Hepatocyte (in vitro differentiated cells): ENCODE measurements at regions not wholly inside any gene's neighbourhood (a gene's known extent, or its start where the extent isn't known, plus 50 kb on each side); places are given as distances from the start of the nearest gene placed in this dataset.

ENCODE experiments used
- DNase-seq: peaks from one replicate; pipeline ENCODE4 v3.0.0-alpha.2; 2016; ENCODE audit warnings: low spot score
- H2AFZ ChIP-seq: fragments of 200-600 bp; sonication (generic); 2 replicates; pipeline ENCODE4 v1.6.0; 2016; ENCODE audit warnings: antibody characterized with exemption, mild to moderate bottlenecking
- H3K27ac ChIP-seq: fragments of 200-600 bp; sonication (generic); 2 replicates; pipeline ENCODE4 v1.5.1; 2016; ENCODE audit warnings: mild to moderate bottlenecking
- H3K27me3 ChIP-seq: fragments of 200-600 bp; sonication (generic); 2 replicates; pipeline ENCODE4 v1.6.1; 2016
- H3K36me3 ChIP-seq: fragments of 200-600 bp; sonication (generic); replicated peaks from 2 replicates; pipeline ENCODE4 v1.5.1; 2016; ENCODE audit warnings: low read depth; ENCODE audit not compliant: insufficient read depth
- H3K4me1 ChIP-seq: fragments of 200-600 bp; sonication (generic); 2 replicates; pipeline ENCODE4 v1.5.1; 2016; ENCODE audit warnings: mild to moderate bottlenecking, moderate library complexity; ENCODE audit not compliant: insufficient read depth
- H3K4me2 ChIP-seq: fragments of 200-600 bp; sonication (generic); 2 replicates; pipeline ENCODE4 v1.6.0; 2016
- H3K4me3 ChIP-seq: fragments of 200-600 bp; sonication (generic); 2 replicates; pipeline ENCODE4 v1.5.1; 2016; ENCODE audit warnings: mild to moderate bottlenecking
- H3K79me2 ChIP-seq: fragments of 200-600 bp; sonication (generic); 2 replicates; pipeline ENCODE4 v1.6.0; 2017; ENCODE audit warnings: mild to moderate bottlenecking
- H3K9me2 ChIP-seq: fragments of 200-600 bp; sonication (generic); replicated peaks from 2 replicates; pipeline ENCODE4 v1.6.0; 2017; ENCODE audit warnings: mild to moderate bottlenecking; ENCODE audit not compliant: insufficient read depth
- H3K9me3 ChIP-seq: fragments of 200-600 bp; sonication (generic); 2 replicates; pipeline ENCODE4 v1.5.1; 2016; ENCODE audit warnings: low read depth, mild to moderate bottlenecking
- H4K20me1 ChIP-seq: fragments of 200-600 bp; sonication (generic); 2 replicates; pipeline ENCODE4 v1.6.0; 2016; ENCODE audit warnings: mild to moderate bottlenecking; ENCODE audit not compliant: insufficient read depth, poor library complexity, severe bottlenecking
- EZH2 ChIP-seq: fragments of 200-600 bp; sonication (generic); IDR thresholded peaks from 2 replicates; pipeline ENCODE4 v1.6.1; 2016; ENCODE audit warnings: antibody characterized with exemption, mild to moderate bottlenecking, borderline replicate concordance
- EZH2phosphoT487 ChIP-seq: fragments of 200-600 bp; sonication (generic); IDR thresholded peaks from one replicate; pipeline ENCODE4 v1.6.1; 2018; ENCODE audit warnings: antibody characterized with exemption, mild to moderate bottlenecking, low read depth, moderate library complexity; ENCODE audit not compliant: unreplicated experiment, severe bottlenecking
- WGBS: methylation state at CpG from one replicate; pipeline ENCODE4 v1.1.6; 2016; ENCODE audit warnings: low lambda C conversion rate; ENCODE audit errors: missing lambda C conversion rate; 5-methylcytosine and 5-hydroxymethylcytosine counted together
- TF ChIP-seq, protein P1 (sequence below): fragments of 200-600 bp; sonication (generic); IDR thresholded peaks from 2 replicates; pipeline ENCODE4 v1.5.1; 2016; ENCODE audit warnings: antibody characterized with exemption, mild to moderate bottlenecking; ENCODE audit not compliant: poor library complexity

DNA sequence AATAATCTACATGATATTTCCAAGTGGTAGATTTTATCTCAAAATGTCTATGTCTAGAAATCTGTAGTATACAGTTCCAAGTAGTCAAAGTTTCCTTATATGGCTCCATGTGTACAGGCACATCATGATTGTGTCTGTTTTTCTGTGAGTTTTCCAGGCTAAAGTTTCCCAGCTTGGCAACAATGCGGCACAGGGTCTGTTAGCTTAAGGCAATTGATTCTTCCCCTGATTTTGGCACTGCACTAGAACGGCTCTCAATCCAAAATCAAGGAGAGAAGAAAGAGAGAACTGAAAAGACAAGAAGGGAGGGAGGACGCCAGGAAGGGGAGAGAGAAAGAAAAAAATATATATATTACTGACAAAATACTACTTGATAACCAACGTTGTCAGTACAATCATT is 193.9 kb upstream of the SNX7 start:
- Histone ChIP-seq H2AFZ (no peak overlapping the region), H3K9me2 (no peaks in the 10 kb centered on the region), H3K79me2 (no peaks in the 10 kb centered on the region), H3K4me2 (no peak overlapping the region), H4K20me1 (no peaks in the 10 kb centered on the region), H3K4me1 (no peaks in the 10 kb centered on the region), H3K36me3 (no peaks in the 10 kb centered on the region), H3K4me3 (no peak overlapping the region), H3K9me3 (no peaks in the 10 kb centered on the region), H3K27me3 (no peaks in the 10 kb centered on the region), H3K27ac (no peak overlapping the region)
- 51% methylated on average over 4 of the region's 4 CpGs for WGBS
- TF ChIP-seq EZH2phosphoT487 (no peak), EZH2 (no peak)
- TF ChIP-seq, protein P1, sequence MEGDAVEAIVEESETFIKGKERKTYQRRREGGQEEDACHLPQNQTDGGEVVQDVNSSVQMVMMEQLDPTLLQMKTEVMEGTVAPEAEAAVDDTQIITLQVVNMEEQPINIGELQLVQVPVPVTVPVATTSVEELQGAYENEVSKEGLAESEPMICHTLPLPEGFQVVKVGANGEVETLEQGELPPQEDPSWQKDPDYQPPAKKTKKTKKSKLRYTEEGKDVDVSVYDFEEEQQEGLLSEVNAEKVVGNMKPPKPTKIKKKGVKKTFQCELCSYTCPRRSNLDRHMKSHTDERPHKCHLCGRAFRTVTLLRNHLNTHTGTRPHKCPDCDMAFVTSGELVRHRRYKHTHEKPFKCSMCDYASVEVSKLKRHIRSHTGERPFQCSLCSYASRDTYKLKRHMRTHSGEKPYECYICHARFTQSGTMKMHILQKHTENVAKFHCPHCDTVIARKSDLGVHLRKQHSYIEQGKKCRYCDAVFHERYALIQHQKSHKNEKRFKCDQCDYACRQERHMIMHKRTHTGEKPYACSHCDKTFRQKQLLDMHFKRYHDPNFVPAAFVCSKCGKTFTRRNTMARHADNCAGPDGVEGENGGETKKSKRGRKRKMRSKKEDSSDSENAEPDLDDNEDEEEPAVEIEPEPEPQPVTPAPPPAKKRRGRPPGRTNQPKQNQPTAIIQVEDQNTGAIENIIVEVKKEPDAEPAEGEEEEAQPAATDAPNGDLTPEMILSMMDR = no peak
- DNase-seq = no peak

DNA sequence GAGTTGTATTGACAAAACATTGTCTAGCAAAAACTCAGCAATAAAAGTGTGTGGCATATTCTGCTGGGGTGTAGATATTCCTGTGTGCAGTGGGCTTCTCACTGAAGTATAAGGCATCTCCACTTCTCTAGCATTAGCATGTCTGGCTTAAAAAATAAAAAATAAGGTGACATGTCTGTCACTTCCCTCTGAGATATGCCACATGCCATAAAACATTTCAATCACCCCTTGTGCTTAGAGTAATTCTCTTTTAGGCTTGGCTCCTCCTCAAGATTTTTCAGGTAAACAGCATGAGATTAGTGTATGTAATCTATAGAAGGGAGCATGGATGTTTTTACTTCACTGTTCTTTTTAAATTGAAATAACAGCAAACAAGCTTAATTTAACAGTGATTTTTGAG is 194.4 kb upstream of the SNX7 start:
- Histone ChIP-seq H4K20me1 (no peaks in the 10 kb centered on the region), H2AFZ (no peak overlapping the region), H3K27ac (no peak overlapping the region), H3K4me2 (no peak overlapping the region), H3K36me3 (no peaks in the 10 kb centered on the region), H3K9me2 (no peaks in the 10 kb centered on the region), H3K79me2 (no peaks in the 10 kb centered on the region), H3K9me3 (no peaks in the 10 kb centered on the region), H3K4me3 (no peak overlapping the region), H3K27me3 (no peaks in the 10 kb centered on the region), H3K4me1 (no peaks in the 10 kb centered on the region)
- TF ChIP-seq, protein P1 = no peak
- TF ChIP-seq EZH2 (no peak), EZH2phosphoT487 (no peak)
- no peak for DNase-seq

DNA sequence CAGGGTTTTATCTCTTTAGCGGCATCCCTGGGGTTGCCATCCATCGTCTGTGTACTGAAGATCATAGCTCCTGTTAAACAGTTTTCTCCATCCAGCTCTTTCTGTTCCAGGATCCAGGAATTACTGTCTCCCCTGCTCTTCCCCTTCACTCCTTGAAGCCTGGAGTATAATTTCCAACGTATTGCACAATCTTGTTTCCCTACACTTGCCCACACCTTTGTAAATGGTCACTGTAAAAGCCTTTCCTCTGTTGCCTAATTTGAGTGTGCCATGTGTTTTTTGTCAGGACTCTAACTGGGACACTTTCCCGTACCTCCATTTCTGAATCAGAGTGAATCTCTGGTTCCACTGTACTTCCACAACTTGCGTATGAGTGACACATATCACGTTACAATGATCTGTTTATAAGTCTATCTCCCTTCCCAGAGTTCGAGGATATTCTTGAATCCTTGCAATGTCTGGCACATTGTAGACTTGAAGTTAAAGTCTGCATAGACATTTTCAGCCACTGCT is 199.6 kb upstream of the SNX7 start:
- H3K79me2 ChIP-seq = no peaks in the 10 kb centered on the region

DNA sequence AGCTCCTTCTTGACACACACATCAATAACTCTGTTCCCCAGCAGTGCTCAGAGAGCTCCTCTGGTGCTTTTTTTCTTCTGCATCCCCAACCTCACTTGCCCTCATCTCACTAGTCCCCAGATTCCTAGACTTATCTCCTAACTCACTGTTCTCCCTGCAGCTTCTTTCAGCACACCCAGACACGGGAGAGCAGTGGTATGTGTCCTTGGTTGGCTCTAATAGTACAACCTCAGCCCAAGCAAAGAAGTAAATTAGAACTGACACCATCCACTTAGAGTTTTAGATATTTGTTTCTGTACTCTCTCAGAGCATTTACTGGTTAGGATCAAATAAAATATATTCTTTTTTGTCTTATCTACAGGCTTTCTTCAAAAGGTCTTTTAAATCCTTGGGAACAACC is 201.4 kb upstream of the SNX7 start:
- WGBS = 16% methylated on average over 1 of the region's 1 CpG
- H2AFZ ChIP-seq = no peak overlapping the region

More for the DNA sequence above, 199.6 kb upstream of the SNX7 start:
- H2AFZ ChIP-seq = no peak overlapping the region
- 85% methylated on average over 7 of the region's 7 CpGs for WGBS
- H3K36me3 ChIP-seq = no peaks in the 10 kb centered on the region
- H4K20me1 ChIP-seq = no peaks in the 10 kb centered on the region
- no peak for TF ChIP-seq EZH2
- no peaks in the 10 kb centered on the region for H3K9me2 ChIP-seq
- H3K4me2 ChIP-seq = no peak overlapping the region
- no peaks in the 10 kb centered on the region for H3K9me3 ChIP-seq
- H3K4me3 ChIP-seq = no peak overlapping the region
- DNase-seq = no peak
- H3K27me3 ChIP-seq = no peaks in the 10 kb centered on the region
- H3K4me1 ChIP-seq = peaks cover 7% of the 10 kb centered on the region
- no peak overlapping the region for H3K27ac ChIP-seq

More for the DNA sequence above, 201.4 kb upstream of the SNX7 start:
- Histone ChIP-seq H3K79me2 (no peaks in the 10 kb centered on the region), H3K27me3 (no peaks in the 10 kb centered on the region), H3K9me3 (no peaks in the 10 kb centered on the region), H3K36me3 (no peaks in the 10 kb centered on the region), H3K4me2 (no peak overlapping the region), H4K20me1 (no peaks in the 10 kb centered on the region), H3K9me2 (no peaks in the 10 kb centered on the region), H3K4me1 (peaks cover 7% of the 10 kb centered on the region), H3K27ac (no peak overlapping the region), H3K4me3 (no peak overlapping the region)
- TF ChIP-seq, protein P1 = no peak
- TF ChIP-seq EZH2 (no peak), EZH2phosphoT487 (no peak)
- no peak for DNase-seq
